PC-3 (cell line): ENCODE measurements at regions not wholly inside any gene's neighbourhood (a gene's known extent, or its start where the extent isn't known, plus 50 kb on each side); places are given as distances from the start of the nearest gene placed in this dataset.

Experiments used
- ATAC-seq: fragments of 200-7000 bp; cut with Tn5 transposase; 2 replicates; pipeline ENCODE4 v1.9.1; 2020; ENCODE audit warnings: mild to moderate bottlenecking, moderate library complexity
- BruUV-seq: library from RNA; stranded (reverse); fragments of 400-500 nt; replicated peaks from 2 replicates; lab custom pipeline; 2021; lab: Mats Ljungman, UMichigan
- CTCF ChIA-PET: fragments of 300-600 bp; sonication (Branson Sonifier 250); formaldehyde crosslinking; loops from one replicate; lab custom pipeline; 2022; ENCODE audit warnings: antibody characterized with exemption; lab: Charles Lee
- POLR2A ChIA-PET: fragments of 300-600 bp; sonication (Branson Sonifier 250); formaldehyde crosslinking; loops from one replicate; lab custom pipeline; 2022; ENCODE audit warnings: antibody characterized with exemption; ENCODE audit not compliant: unreplicated experiment; lab: Charles Lee
- DNase-seq: peaks from one replicate; pipeline ENCODE4 v3.0.0-alpha.2; 2015
- H2AFZ ChIP-seq: fragments of 300-600 bp; sonication (generic); 2 replicates; pipeline ENCODE4 v1.6.0; 2016; ENCODE audit warnings: antibody characterized with exemption, low read length
- H3F3A ChIP-seq: fragments of 300-600 bp; sonication (generic); one replicate; pipeline ENCODE4 v1.6.0; 2017; ENCODE audit warnings: antibody characterized with exemption, low read length, control low read depth, mild to moderate bottlenecking; ENCODE audit not compliant: unreplicated experiment
- H3K27ac ChIP-seq: fragments of 300-600 bp; sonication (generic); 2 replicates; pipeline ENCODE4 v1.5.1; 2016; ENCODE audit warnings: mild to moderate bottlenecking, low read length
- H3K27me3 ChIP-seq: fragments of 300-600 bp; sonication (generic); 2 replicates; pipeline ENCODE4 v1.6.1; 2016; ENCODE audit warnings: low read length, mixed read lengths
- H3K36me3 ChIP-seq: fragments of 300-600 bp; sonication (generic); 2 replicates; pipeline ENCODE4 v1.6.1; 2016; ENCODE audit warnings: low read depth, mixed run types, low read length, mixed read lengths
- H3K4me1 ChIP-seq: fragments of 300-600 bp; sonication (generic); 2 replicates; pipeline ENCODE4 v1.5.1; 2016; ENCODE audit warnings: low read length; ENCODE audit not compliant: insufficient read depth
- H3K4me2 ChIP-seq: fragments of 300-600 bp; sonication (generic); 2 replicates; pipeline ENCODE4 v1.6.0; 2016; ENCODE audit warnings: low read length
- H3K4me3 ChIP-seq: fragments of 300-600 bp; sonication (generic); 2 replicates; pipeline ENCODE4 v1.5.1; 2016; ENCODE audit warnings: mild to moderate bottlenecking, low read length, mixed read lengths
- H3K79me2 ChIP-seq: fragments of 300-600 bp; sonication (generic); 2 replicates; pipeline ENCODE4 v1.6.1; 2017; ENCODE audit warnings: low read length, mixed read lengths
- H3K9ac ChIP-seq: fragments of 300-600 bp; sonication (generic); 2 replicates; pipeline ENCODE4 v1.6.0; 2016; ENCODE audit warnings: mild to moderate bottlenecking, low read length
- H3K9me2 ChIP-seq: fragments of 300-600 bp; sonication (generic); replicated peaks from 2 replicates; pipeline ENCODE4 v1.6.1; 2016; ENCODE audit warnings: mixed run types, low read length, mixed read lengths
- H3K9me3 ChIP-seq: fragments of 300-600 bp; sonication (generic); 2 replicates; pipeline ENCODE4 v1.6.1; 2016; ENCODE audit warnings: low read length, mixed read lengths
- H4K20me1 ChIP-seq: fragments of 300-600 bp; sonication (generic); 2 replicates; pipeline ENCODE4 v1.6.1; 2016; ENCODE audit warnings: low read length, mixed read lengths
- CTCF ChIP-seq: fragments of 300-600 bp; sonication (generic); conservative IDR thresholded peaks from 2 replicates; pipeline ENCODE4 v1.5.1; 2017; ENCODE audit warnings: antibody characterized with exemption, low read depth, mild to moderate bottlenecking, low read length
- EZH2 ChIP-seq: fragments of 300-600 bp; sonication (generic); IDR thresholded peaks from one replicate; pipeline ENCODE4 v1.6.1; 2017; ENCODE audit warnings: antibody characterized with exemption, mild to moderate bottlenecking, low read length; ENCODE audit not compliant: unreplicated experiment
- EZH2phosphoT487 ChIP-seq: fragments of 300-600 bp; sonication (generic); IDR thresholded peaks from 2 replicates; pipeline ENCODE4 v1.6.1; 2018; ENCODE audit warnings: mild to moderate bottlenecking, antibody characterized with exemption, low read length, borderline replicate concordance
- intact Hi-C: fragments of 100-400 bp; cut with micrococcal nuclease; formaldehyde crosslinking; loops from 2 replicates; pipeline ENCODE4 v1.9.0; 2023

GRCh38 chr10:113304726-113305125 is 248.1 kb upstream of the HABP2 start:
- no peak overlapping the region for H3K27ac ChIP-seq
- intact Hi-C loops: no loop called here
- peak; percentile 9 for DNase-seq
- no peaks in the 10 kb centered on the region for H3K27me3 ChIP-seq
- ChIA-PET POLR2A (no interaction called here), CTCF (no interaction called here)
- H3K36me3 ChIP-seq: no peaks in the 10 kb centered on the region
- peaks cover 11% of the 10 kb centered on the region for H3K4me1 ChIP-seq
- no peak overlapping the region for H2AFZ ChIP-seq
- ATAC-seq: no peak
- no peaks in the 10 kb centered on the region for H3F3A ChIP-seq
- H3K79me2 ChIP-seq: no peaks in the 10 kb centered on the region
- H3K9me2 ChIP-seq: no peaks in the 10 kb centered on the region
- no peak overlapping the region for H3K4me3 ChIP-seq
- H3K9ac ChIP-seq: no peak overlapping the region
- BruUV-seq: no TSS peak
- no peak for TF ChIP-seq CTCF
- no peak for TF ChIP-seq EZH2phosphoT487
- no peak for TF ChIP-seq EZH2
- H3K9me3 ChIP-seq: no peaks in the 10 kb centered on the region
- no peaks in the 10 kb centered on the region for H4K20me1 ChIP-seq
- H3K4me2 ChIP-seq: no peak overlapping the region

GRCh38 chr10:113305871-113306270 is 247.0 kb upstream of the HABP2 start:
- Histone ChIP-seq H3K36me3 (no peaks in the 10 kb centered on the region), H3K4me3 (no peak overlapping the region), H3K9ac (no peak overlapping the region), H3K27ac (no peak overlapping the region), H3F3A (no peaks in the 10 kb centered on the region), H4K20me1 (no peaks in the 10 kb centered on the region), H3K9me2 (no peaks in the 10 kb centered on the region), H2AFZ (no peak overlapping the region), H3K79me2 (no peaks in the 10 kb centered on the region), H3K4me2 (no peak overlapping the region), H3K4me1 (peaks cover 11% of the 10 kb centered on the region), H3K9me3 (no peaks in the 10 kb centered on the region), H3K27me3 (no peaks in the 10 kb centered on the region)
- no peak for DNase-seq
- POLR2A ChIA-PET: no interaction called here
- BruUV-seq: no TSS peak
- TF ChIP-seq CTCF: no peak
- TF ChIP-seq EZH2phosphoT487: no peak
- TF ChIP-seq EZH2: no peak
- ATAC-seq: no peak
- intact Hi-C loops: no loop called here
- CTCF ChIA-PET: no interaction called here

- Histone ChIP-seq H3F3A (no peaks in the 10 kb centered on the region), H3K9me2 (no peaks in the 10 kb centered on the region), H3K4me1 (no peaks in the 10 kb centered on the region), H4K20me1 (no peaks in the 10 kb centered on the region), H3K4me3 (no peak overlapping the region), H3K9ac (no peak overlapping the region), H3K4me2 (no peak overlapping the region), H2AFZ (no peak overlapping the region), H3K36me3 (no peaks in the 10 kb centered on the region), H3K27me3 (no peaks in the 10 kb centered on the region), H3K9me3 (no peaks in the 10 kb centered on the region), H3K27ac (no peak overlapping the region), H3K79me2 (no peaks in the 10 kb centered on the region)
- ChIA-PET CTCF (no interaction called here), POLR2A (no interaction called here)
- ATAC-seq: no peak
- intact Hi-C loops: no loop called here
- no TSS peak for BruUV-seq
- no peak for TF ChIP-seq EZH2phosphoT487
- no peak for TF ChIP-seq CTCF
- no peak for TF ChIP-seq EZH2
- no peak for DNase-seq
Observed at GRCh38 chr10:113309791-113310190, 243.1 kb upstream of the HABP2 start.
